AG09319 (cell line): ENCODE measurements at regions not wholly inside any gene's neighbourhood (a gene's known extent, or its start where the extent isn't known, plus 50 kb on each side); places are given as distances from the start of the nearest gene placed in this dataset.

Experiments
- DNase-seq: peaks from one replicate; pipeline ENCODE4 v3.0.0-alpha.2; 2010; ENCODE audit warnings: low read depth; ENCODE audit errors: extremely low read depth
- TF ChIP-seq, protein P1 (sequence below): IDR thresholded peaks from 2 replicates; pipeline ENCODE4 v1.5.1; 2011; ENCODE audit warnings: low read depth, mild to moderate bottlenecking, inconsistent platforms, low read length, moderate library complexity

DNA sequence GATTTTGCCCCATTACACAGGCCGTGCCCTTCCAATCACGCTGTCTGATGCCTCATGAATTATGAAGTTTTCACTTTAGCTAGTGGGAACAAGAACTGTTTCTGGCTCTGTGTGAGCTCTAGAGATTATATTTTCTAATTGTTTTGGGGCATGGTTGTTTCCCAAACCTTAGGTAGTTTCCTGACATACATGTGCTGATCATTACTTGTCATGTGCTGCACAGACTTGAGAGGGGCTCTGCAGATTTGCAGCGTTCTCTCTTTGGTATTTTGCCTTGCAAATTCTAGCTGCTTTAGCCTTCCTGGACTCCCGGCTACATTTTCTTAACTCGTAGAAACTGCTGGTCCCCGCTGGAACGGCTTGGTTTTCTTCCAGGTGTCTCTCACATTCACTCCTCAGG lies 142.1 kb upstream of the IVNS1ABP start:
- TF ChIP-seq, protein P1, sequence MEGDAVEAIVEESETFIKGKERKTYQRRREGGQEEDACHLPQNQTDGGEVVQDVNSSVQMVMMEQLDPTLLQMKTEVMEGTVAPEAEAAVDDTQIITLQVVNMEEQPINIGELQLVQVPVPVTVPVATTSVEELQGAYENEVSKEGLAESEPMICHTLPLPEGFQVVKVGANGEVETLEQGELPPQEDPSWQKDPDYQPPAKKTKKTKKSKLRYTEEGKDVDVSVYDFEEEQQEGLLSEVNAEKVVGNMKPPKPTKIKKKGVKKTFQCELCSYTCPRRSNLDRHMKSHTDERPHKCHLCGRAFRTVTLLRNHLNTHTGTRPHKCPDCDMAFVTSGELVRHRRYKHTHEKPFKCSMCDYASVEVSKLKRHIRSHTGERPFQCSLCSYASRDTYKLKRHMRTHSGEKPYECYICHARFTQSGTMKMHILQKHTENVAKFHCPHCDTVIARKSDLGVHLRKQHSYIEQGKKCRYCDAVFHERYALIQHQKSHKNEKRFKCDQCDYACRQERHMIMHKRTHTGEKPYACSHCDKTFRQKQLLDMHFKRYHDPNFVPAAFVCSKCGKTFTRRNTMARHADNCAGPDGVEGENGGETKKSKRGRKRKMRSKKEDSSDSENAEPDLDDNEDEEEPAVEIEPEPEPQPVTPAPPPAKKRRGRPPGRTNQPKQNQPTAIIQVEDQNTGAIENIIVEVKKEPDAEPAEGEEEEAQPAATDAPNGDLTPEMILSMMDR, result no peak
- no peak for DNase-seq

DNA sequence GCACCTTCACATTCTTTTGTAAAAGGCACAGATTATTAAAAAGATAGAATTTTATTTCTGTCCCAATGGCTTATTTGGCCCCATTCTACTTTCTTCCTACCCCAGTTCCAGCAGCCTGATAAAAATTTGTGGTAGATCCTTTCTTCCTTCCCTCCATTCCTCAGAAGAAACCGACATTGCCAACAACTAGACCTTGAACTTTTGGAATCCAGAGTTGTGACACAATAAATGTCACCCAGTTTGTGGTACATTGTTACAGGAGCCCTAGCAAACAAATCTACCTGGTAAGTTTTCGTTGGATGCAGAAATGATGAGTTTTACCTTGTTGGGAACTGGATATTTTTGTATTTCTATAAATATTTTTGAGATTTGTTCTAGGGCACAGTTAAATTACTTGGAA lies 141.6 kb upstream of the IVNS1ABP start:
- DNase-seq, result no peak
- TF ChIP-seq, protein P1, result no peak

DNA sequence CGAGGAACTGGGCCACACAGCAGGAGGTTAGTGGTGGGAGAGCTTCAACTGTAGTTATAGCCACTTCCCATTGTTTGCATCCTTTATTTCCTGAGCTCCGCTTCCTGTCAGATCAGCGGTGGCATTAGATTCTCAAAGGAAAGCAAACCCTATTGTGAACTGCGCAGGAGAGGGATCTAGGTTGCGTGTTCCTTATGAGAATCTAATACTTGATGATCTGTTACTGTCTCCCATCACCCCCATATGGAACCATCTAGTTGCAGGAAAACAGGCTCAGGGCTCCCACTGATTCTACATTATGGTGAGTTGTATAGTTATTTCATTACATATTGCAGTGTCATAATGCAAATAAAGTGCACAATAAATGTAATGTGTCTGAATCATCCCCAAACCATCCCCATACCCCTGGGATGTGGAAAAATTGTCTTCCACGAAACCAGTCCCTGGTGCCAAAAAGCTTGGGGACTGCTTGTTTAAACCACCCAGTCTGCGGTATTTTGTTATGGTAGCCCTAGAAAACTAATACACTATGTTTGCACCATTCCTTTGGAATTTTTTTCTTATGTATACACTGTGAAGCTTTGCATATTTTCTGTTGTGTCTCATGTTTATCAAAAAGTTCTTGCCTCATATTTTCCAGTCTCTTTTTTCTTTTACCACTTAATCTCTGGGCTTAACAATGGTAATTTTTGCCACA lies 136.6 kb upstream of the IVNS1ABP start:
- TF ChIP-seq, protein P1, result no peak

DNA sequence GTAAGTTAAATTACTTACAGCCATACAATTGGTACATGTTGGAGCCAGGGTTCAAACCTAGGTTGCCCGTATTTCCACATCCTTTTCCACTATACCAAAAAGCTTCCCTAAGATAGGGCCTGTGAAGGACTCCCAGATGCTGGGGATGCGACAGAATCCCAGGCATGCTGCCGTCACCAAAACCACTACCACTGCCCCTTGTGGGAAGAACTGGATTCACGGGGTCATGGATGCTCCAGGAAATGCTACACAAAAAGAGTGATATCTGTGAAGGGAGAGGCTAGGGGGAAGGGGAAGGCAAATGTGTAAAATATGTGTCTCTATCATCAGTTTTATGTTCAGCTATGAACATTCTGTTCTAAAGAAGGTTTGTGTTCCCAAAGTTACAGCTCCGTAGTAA lies 133.9 kb upstream of the IVNS1ABP start:
- TF ChIP-seq, protein P1, result no peak
- DNase-seq, result no peak

More for the DNA sequence above, 136.6 kb upstream of the IVNS1ABP start:
- DNase-seq, result no peak

DNA sequence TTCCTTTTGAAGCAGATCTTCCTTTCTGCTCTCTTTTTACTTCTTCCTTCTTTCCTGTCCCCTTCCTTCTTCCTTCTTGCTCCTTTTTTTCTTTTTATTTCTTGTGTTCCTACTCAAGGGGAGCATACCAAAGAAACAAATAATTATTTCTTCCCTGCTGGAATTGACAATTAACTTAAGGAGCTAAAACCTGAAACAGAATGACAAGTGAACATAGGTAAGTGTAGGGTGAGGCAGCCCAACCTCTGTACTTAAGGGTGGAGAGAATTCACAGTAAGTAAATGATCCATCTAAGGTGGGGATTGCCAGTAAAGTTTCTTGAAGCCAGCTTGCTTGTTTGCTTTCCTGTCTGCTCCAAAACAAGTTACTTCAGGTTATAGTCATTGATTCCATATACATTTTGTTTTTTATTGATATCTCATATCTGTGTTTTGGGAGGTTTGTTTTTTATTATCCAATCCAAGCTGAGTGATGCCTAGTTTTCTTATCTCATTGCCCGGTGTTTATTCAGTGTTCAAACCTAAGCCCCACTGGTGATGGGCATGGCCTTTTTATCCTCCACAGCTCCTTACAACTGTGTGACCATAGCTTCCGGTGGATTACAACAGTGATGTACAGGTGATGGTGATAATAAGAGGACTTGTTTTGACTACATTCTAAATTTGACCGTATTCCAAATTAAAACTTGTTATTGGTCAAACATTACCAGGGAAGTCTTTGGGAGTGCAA lies 133.2 kb upstream of the IVNS1ABP start:
- DNase-seq, result no peak
- TF ChIP-seq, protein P1, result no peak

DNA sequence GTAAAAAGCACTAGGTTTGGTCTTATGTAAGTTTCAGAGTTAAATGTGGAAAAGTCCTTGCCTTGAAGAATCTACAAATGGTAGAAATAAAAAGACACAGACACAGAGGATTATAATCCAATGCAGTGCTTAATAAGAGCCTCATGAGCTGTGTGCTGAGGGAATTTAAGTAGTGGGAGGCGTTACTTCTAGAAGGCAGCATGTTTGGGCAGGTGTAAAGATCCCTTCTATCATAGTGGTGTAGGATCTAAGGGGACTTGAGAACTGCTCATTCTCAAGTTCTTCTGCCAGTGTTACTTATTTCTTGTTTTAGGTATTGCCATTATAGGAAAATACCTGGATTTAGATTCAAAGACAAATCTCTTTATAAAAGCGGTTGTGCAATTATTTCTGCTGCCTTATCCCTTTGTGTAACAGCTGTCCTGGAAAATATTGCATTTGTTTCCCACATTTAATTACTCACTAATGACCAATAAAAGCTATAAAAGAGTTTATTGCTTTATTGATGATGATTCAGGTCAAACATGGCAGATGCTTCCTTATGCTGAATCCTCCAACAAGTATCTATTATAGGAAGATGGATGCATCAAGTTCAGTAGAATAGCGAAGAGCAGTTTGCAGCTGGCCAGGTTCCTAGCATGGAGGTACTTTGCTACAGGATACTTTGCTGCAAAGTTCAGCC lies 132.5 kb upstream of the IVNS1ABP start:
- TF ChIP-seq, protein P1, result no peak
- no peak for DNase-seq
